Mesenteric fat pad (tissue), 1 donor: ENCODE measurements at regions not wholly inside any gene's neighbourhood (a gene's known extent, or its start where the extent isn't known, plus 50 kb on each side); places are given as distances from the start of the nearest gene placed in this dataset.

Source experiments
- DNase-seq: peaks from one replicate; pipeline ENCODE4 v3.0.0-alpha.2; 2020; ENCODE audit warnings: low spot score
- donor health status: DM: yes; HTN: yes; CAD: no.

DNA sequence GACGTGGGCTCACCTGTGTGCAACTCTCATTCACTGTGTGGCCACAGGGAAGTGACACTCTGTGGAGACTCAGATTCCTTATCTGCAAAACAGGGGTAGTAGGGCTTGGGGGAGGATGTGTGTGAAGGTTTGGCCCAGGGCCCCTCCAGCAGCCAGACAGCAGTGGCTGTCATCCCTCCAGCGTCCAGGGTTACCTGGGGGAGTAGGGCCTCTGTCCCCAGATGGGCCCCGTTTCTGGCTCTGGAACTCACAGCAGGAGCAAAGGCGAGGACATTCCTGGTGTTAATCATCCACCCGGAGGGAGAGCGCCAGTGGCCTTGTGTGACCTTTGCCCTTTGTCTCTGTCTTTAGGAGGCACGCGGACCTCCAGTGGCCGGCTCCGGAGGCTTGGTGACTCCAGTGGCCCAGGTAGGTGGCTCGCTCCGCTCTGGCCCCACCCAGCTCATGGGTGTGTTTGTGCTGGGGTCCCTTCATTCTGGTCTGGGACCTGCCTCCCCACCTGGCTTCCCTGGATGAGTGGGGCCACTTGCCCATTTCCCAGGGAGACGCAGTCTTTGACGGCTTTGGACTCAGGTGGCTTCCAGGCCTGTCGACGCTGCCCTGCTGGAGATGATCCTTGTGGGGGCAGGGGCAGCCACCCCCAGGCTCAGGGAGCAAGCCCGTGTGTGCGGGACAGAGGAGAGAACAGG, 166.2 kb downstream of the SEC14L1 start:
- no peak for DNase-seq

- DNase-seq = no peak
These were observed 166.9 kb downstream of the SEC14L1 start for GRCh38 chr17:77307479-77308198.

GRCh38 chr17:77308861-77309726, 168.3 kb downstream of the SEC14L1 start:
- no peak for DNase-seq

DNA sequence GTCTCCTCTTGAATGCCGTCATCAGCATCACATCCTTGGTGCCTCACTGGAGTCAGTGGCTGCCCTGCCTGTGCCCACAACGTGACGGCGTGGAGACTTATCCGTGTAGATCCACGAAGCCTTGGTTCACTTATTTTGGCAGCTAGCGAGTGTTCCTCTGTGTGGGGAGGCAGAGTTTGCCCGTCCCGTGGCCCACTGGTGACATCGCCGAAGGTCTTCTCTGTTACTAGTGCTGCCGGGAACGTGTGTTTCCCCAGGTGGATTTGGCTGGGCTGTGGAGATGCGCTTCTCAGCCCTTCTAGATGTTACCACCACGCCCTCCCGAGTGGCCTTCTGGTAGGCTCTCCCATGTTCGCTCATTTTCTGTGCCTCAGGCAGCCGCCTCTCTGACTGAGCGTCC, 169.6 kb downstream of the SEC14L1 start:
- no peak for DNase-seq

GRCh38 chr17:77311371-77311981, 170.7 kb downstream of the SEC14L1 start:
- DNase-seq = no peak

DNA sequence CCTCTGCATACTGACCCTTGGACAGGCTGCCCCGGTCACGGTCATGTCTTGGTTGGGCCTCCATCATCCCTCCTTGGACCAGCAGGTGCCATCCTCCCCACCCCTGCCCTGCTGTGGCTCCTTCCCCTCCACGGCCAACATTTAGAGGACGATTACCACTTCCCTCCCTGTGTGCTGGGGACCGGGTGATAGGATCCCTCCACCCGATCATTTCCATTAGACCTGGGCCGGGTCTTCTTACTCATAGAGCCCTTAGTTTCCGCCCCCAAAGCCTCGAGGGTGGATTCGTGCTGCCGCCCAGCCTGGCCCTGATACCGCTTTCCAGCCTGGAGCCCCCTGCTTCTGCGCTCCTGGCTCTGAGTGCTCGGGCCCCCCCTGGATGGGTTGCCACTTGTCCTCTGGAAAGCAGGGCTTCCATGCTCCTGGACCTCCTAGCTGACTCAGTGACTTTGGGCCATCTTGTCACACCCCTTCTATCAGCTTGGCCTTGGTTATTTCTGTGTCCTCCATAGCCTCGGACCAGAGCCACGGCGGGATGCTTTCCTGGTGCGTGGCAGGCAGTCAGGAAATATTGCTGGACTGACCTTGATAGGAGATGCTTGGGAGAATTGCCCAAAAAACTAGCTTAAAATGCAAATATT, 171.4 kb downstream of the SEC14L1 start:
- no peak for DNase-seq

DNA sequence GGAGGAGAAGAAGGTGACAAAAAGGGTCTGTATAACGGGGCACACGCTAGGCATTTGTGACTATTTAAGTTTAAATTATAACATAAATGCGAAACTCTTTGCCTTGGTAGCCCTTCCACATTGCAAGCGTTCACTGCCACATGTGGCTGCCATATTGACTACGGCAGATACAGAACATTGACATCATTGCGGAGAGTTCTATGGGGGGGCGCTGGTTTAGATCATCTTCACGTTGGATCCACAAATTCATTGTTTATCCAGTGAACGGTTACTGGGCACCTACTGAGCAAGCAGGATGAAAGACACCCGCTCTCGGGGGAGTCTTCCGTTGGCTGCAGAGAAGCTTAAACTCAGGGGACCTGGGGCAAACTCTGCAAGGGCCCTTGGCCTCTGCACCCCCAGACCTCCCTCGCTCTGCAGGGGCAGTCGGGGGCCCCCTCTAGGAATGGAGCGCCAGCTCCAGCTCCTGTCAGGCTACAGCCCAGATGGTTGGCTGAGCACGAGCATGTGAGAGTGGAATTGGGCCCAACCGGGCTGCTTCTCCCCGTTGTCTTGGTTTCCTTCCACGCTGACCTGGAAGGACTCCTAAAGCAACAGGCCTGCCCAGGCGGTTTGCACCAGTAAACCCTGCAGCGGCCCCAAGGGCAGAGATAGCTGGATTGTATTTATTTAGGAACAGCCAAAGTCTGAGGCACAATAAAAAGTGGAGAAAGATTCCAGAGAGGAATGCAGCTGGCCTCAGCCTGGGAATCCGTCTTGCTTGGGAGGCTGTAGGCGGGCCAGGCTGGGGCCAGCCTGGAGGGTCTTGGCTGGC, 172.2 kb downstream of the SEC14L1 start:
- no peak for DNase-seq

- no peak for DNase-seq
These were observed 173.1 kb downstream of the SEC14L1 start for GRCh38 chr17:77313831-77314230.

DNA sequence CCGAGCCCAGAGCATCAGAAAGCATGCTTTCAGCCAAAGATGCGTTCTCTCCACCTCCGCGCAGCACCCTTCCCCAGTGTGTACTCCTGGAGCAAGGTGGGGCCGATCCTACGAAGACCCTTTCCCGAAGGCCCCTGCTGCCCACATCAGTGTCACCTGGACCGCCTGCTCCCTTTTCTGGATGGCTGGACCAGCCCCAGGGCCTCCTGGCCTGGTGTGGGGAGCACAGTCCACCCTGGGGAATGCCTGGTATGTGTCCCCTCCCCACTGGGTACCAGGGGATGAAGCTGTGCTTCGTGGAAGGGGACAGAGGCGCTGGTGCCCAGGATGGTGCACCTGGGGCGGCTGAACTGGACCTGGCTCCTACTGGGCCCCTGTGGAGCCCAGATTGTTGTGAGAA, 173.8 kb downstream of the SEC14L1 start:
- DNase-seq = no peak

DNA sequence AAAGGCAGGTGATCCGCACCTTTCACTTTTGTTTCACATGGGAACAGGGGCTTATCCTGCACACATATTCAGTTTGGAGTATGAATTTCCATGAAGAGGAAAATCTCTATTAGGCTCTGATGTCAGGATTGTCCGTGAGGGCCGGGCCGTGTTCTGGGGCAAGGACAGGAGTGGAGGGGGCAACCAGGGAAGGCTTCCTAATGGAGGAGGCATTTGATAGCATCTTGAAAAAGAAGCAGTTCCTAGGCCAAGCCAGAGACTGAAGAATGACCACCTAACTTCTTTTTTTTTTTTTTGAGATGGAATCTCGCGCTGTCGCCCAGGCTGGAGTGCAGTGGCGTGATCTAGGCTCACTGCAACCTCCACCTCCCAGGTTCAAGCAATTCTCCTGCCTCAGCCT, 174.2 kb downstream of the SEC14L1 start:
- DNase-seq = no peak

GRCh38 chr17:77315551-77316190, 174.9 kb downstream of the SEC14L1 start:
- no peak for DNase-seq

DNA sequence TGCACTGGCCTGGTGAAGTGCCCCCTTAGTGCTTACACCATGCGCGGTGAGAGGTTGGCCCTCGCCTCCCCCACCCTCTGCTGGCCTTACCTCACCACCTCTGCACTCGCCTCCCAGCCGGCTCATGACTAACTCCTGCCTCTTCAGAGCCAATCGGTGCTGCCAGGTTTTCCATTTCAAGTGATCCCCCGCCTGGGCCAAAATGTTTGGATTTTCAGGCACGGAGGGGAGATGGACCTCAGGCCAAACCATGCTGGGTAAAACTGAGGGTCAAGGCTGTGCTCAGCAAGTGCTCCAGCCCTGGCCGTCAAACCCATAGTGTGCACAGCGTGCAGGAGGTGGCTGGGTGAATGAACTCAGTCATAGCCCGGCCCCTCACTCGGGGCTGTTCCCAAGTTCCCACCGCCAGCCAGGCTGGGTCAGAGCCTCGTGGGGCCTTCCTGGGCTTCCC, 175.4 kb downstream of the SEC14L1 start:
- no peak for DNase-seq

DNA sequence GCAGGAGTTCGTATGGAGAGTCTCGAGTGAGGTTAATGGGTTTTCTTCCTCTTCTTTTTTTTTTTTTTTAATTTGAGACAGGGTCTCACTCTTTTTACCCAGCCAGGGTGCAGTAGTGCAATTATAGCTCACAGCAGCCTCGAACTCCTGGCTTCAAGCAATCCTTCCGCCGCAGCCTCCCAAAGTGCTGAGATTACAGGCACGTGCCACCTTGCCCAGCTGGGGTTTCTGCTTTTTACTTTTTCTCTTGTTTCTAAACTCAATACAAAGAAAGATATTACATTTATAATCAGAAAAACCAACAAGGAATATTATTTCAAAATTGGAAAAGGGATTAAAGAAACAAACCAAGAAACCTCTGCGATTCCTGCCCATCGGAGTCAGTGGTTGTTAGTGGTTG, 175.9 kb downstream of the SEC14L1 start:
- DNase-seq = no peak

DNA sequence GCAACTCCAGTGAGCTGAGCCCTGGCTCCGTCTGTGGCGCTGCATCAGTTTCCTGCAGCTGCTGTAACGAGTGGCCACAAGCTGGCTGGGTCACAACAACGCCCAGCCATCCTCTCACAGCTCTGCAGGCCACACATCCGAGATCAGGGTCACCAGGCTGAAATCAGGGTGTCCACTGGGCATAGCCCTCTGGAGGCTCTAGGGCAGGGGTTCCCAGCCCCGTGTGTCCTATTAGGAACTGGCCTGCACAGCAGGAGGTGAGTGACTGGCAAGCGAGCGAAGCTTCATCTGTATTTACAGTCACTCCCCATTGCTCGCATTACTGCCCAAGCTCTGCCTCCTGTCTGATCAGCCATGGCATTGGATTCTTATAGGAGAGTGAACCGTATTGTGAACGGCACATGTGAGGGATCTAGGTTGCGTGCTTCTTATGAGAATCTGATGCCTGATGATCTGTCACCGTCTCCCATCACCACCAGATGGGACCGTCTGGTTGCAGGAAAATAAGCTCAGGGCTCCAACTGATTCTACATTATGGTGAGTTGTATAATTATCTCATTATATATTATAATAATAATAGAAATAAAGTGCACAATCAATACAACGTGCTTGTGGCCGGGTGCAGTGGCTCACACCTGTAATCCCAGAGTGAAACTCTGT, 176.5 kb downstream of the SEC14L1 start:
- DNase-seq = no peak

DNA sequence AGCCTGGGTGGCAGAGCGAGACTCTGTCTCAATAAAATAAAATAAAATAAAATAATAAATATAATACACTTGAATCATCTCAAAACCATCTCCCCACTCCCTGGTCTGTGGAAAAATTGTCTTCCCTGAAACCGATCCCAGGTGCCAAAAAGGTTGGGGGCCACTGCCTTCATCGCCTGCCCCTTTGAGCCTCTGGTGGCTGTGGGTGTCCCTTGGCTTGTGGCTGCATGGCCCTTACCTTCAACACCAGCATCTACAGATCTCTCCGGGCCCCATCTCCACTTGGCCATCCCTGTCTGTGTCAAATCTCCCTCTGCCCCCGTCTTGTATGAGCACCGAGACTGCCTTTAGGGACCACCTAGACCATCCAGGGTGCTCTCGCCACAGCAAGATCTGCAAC, 177.3 kb downstream of the SEC14L1 start:
- DNase-seq = no peak

- no peak for DNase-seq
These were observed 177.9 kb downstream of the SEC14L1 start for GRCh38 chr17:77318491-77319210.

DNA sequence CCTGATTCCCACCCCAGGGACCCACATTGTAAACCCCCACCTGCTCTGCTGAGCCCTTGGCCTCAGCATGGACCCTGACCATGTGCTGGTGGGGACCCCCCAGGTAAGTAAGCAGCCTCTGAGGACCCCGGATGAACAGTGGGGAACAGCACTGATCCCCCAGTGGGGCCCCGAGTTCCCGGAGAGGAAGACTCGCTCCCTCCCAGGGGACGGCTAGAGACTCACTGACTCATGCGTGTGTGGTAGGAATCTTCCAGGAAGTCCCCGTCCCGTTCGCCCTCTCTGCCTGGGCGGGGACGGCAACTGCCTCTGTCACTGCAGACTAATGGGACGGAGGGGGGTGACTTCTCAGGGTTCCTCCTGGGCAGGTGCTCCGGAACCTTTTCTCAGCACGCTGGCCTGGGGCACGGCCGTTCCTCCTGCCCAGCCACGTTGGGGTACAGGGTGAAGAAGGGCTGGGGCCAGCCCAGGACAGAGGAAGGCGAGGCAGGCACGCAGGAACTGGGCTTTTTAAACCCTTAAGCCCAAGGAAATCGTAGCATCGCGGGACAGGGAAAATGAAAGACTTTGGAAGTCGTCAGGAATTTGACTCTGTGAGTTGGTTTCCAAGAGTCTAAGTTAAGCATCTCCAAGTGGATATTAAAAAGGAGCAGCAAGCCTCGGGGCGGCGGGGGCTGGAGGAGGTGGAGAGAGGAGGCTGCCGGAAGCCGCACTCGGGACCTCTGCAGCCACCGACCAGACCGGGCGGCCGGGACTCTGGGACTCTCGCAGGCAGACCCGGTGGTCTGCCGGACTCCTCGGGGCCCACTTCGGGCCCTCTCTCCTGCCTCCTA, 178.7 kb downstream of the SEC14L1 start:
- DNase-seq = no peak

- DNase-seq = no peak
These were observed 179.3 kb downstream of the SEC14L1 start for GRCh38 chr17:77320044-77320440.
